Gastroesophageal sphincter (tissue), 4 donors: ENCODE measurements at regions not wholly inside any gene's neighbourhood (a gene's known extent, or its start where the extent isn't known, plus 50 kb on each side); places are given as distances from the start of the nearest gene placed in this dataset.

Experiments used
- ATAC-seq: fragments of 150-250 bp; one replicate; pipeline ENCODE4 v1.9.1; 2016; ENCODE audit warnings: mild to moderate bottlenecking, moderate library complexity
- H3K27ac ChIP-seq, 4 donors: fragments of 200-600 bp; sonication (generic) in 3 of 4; 1 replicate in 3 of 4; 2 replicates in 1 of 4; pipeline ENCODE4 v1.5.1; 2016 to 2019
- H3K27me3 ChIP-seq: fragments of 200-600 bp; sonication (generic); one replicate; pipeline ENCODE4 v1.5.1; 2019
- H3K36me3 ChIP-seq, 2 donors: fragments of 200-600 bp; sonication (generic); one replicate each; pipeline ENCODE4 v1.5.1; 2019; ENCODE audit warnings: control low read depth in 1 of 2
- H3K4me1 ChIP-seq, 3 donors: fragments of 200-600 bp; sonication (generic); 1 replicate in 2 of 3; 2 replicates in 1 of 3; pipeline ENCODE4 v1.5.1; 2016 to 2019; ENCODE audit warnings: control low read depth in 2 of 3
- H3K4me3 ChIP-seq, 2 donors: fragments of 200-600 bp; sonication (generic); one replicate each; pipeline ENCODE4 v1.5.1; 2019; ENCODE audit warnings: mild to moderate bottlenecking in 1 of 2, moderate library complexity in 1 of 2
- H3K9me3 ChIP-seq, 3 donors: fragments of 200-600 bp; sonication (generic); one replicate each; pipeline ENCODE4 v1.5.1; 2017 to 2019; ENCODE audit warnings: control low read depth in 2 of 3
- EP300 ChIP-seq: sonication (generic); formaldehyde crosslinking; IDR thresholded peaks from one replicate; pipeline ENCODE4 v1.6.1; 2017; ENCODE audit warnings: antibody characterized with exemption, mild to moderate bottlenecking
- POLR2A ChIP-seq, 2 donors: fragments of 450-650 bp; IDR thresholded peaks; one replicate each; pipeline ENCODE4 v1.6.1; 2017; ENCODE audit warnings: antibody characterized with exemption in 2 of 2, mild to moderate bottlenecking in 2 of 2, moderate library complexity in 1 of 2
- POLR2AphosphoS5 ChIP-seq: sonication (generic); formaldehyde crosslinking; IDR thresholded peaks from one replicate; pipeline ENCODE4 v1.6.1; 2017; ENCODE audit warnings: antibody characterized with exemption
- WGBS, 2 donors: methylation state at CpG; one replicate each; pipeline ENCODE4 v1.1.5; 2018; ENCODE audit warnings: low coverage in 1 of 2; 5-methylcytosine and 5-hydroxymethylcytosine counted together
- TF ChIP-seq, protein P1 (sequence below), 4 experiments: fragments of 200-600 bp in 2 of 4; fragments of 450-650 bp in 2 of 4; sonication (generic) in 1 of 4; IDR thresholded peaks; one replicate each; pipeline ENCODE4 v1.5.1; 2017 to 2019; ENCODE audit warnings: antibody characterized with exemption in 4 of 4, mild to moderate bottlenecking in 2 of 4, moderate library complexity in 2 of 4

GRCh38 chr9:571741-572140 lies 269.8 kb upstream of the DMRT1 start:
- no peak for ATAC-seq
- Histone ChIP-seq H3K27ac (no peak overlapping the region), H3K27me3 (no peaks in the 10 kb centered on the region), H3K4me3 (no peak overlapping the region), H3K4me1 (peaks cover 0 to 31% (median 0%) of the 10 kb centered on the region in 3 donors), H3K9me3 (no peaks in the 10 kb centered on the region), H3K36me3 (no peaks in the 10 kb centered on the region)
- 74 to 93% methylated on average over 2 of the region's 2 CpGs for WGBS, 2 donors
- no peak for TF ChIP-seq POLR2A (IDR thresholded peaks at IDR 0.05)
- TF ChIP-seq, protein P1, sequence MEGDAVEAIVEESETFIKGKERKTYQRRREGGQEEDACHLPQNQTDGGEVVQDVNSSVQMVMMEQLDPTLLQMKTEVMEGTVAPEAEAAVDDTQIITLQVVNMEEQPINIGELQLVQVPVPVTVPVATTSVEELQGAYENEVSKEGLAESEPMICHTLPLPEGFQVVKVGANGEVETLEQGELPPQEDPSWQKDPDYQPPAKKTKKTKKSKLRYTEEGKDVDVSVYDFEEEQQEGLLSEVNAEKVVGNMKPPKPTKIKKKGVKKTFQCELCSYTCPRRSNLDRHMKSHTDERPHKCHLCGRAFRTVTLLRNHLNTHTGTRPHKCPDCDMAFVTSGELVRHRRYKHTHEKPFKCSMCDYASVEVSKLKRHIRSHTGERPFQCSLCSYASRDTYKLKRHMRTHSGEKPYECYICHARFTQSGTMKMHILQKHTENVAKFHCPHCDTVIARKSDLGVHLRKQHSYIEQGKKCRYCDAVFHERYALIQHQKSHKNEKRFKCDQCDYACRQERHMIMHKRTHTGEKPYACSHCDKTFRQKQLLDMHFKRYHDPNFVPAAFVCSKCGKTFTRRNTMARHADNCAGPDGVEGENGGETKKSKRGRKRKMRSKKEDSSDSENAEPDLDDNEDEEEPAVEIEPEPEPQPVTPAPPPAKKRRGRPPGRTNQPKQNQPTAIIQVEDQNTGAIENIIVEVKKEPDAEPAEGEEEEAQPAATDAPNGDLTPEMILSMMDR (IDR thresholded peaks at IDR 0.05) = no peak
- TF ChIP-seq EP300 = no peak
- TF ChIP-seq POLR2AphosphoS5 = no peak

DNA sequence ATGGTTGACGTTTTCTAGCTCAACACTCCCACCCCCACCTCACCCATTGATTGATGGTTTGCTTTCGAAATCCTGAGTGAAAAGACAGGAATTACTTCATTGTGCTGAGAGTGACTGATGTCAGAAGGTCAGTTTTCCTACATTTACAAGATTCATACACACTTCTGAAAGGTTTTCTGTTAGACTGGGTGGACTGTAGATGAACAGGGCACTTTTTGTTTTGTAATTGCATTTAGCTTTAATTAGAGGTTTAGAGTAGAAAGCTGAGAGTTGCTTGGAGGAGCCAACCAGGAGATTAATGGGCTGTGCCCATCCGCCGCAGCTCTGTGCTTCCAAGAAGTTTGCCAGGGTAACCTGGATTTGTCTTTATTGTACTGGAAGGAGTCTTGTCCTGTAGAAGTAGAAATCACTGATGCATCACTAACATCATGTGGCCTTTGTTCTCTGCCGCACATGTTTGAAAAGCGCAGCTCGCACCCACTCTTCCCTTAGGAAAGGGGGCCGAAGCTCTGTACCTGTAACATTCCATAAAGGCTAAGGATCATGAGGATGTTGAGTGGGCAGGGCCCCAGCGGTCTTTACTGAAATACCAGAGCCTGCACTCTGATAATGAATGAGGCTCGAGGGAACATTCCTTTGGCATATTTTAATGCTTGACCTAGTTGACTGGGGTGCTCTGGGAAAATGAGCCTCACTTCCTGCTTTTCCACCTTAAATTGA lies 267.6 kb upstream of the DMRT1 start:
- Histone ChIP-seq H3K9me3 (no peaks in the 10 kb centered on the region), H3K4me1 (peaks cover 0 to 31% (median 0%) of the 10 kb centered on the region in 3 donors), H3K4me3 (no peak overlapping the region), H3K27ac (no peak overlapping the region), H3K36me3 (no peaks in the 10 kb centered on the region), H3K27me3 (no peaks in the 10 kb centered on the region)
- ATAC-seq = no peak
- 64 to 75% methylated on average over 4 to 9 of the region's 10 CpGs for WGBS, 2 donors
- TF ChIP-seq EP300 (no peak), POLR2A (IDR thresholded peaks at IDR 0.05) (no peak), POLR2AphosphoS5 (no peak)
- TF ChIP-seq, protein P1 (IDR thresholded peaks at IDR 0.05) = no peak

DNA sequence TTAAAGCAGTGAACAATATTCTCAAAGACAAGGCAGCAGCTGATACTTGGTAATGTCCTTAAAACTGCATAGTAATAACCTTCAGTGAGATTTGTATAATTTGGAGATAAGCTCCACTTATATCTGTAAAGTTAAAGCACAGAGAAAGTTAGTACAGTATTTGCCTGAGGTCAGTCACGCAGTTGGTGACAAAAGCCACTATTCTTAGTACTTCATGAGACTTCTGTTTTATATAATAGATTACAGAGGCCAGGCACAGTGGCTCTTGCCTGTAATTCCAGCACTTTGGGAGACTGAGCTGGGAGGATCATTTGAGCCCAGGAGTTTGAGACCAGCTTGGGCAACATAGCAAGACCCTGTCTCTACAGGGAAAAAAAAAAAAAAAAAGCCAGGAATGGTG lies 266.4 kb upstream of the DMRT1 start:
- Histone ChIP-seq H3K9me3 (no peaks in the 10 kb centered on the region), H3K27ac (no peak overlapping the region), H3K4me3 (no peak overlapping the region), H3K27me3 (no peaks in the 10 kb centered on the region), H3K36me3 (no peaks in the 10 kb centered on the region), H3K4me1 (peaks cover 0 to 30% (median 0%) of the 10 kb centered on the region in 3 donors)
- WGBS, 2 donors = 73 to 100% methylated on average over 1 of the region's 1 CpG
- no peak for TF ChIP-seq POLR2A (IDR thresholded peaks at IDR 0.05)
- TF ChIP-seq, protein P1 (IDR thresholded peaks at IDR 0.05) = no peak
- no peak for TF ChIP-seq POLR2AphosphoS5
- no peak for TF ChIP-seq EP300
- ATAC-seq = no peak

GRCh38 chr9:580652-581342 lies 260.7 kb upstream of the DMRT1 start:
- no peaks in the 10 kb centered on the region for H3K9me3 ChIP-seq
- H3K4me1 ChIP-seq = no peaks in the 10 kb centered on the region
- H3K4me3 ChIP-seq = no peak overlapping the region
- H3K36me3 ChIP-seq = no peaks in the 10 kb centered on the region
- H3K27ac ChIP-seq = no peak overlapping the region
- no CpG with 5 or more reads among the region's 39 CpGs for WGBS, 2 donors
- ATAC-seq = no peak
- TF ChIP-seq, protein P1 (IDR thresholded peaks at IDR 0.05) = no peak
- no peak for TF ChIP-seq EP300
- no peak for TF ChIP-seq POLR2AphosphoS5
- no peak for TF ChIP-seq POLR2A (IDR thresholded peaks at IDR 0.05)
- H3K27me3 ChIP-seq = no peaks in the 10 kb centered on the region
